DND-41 (cell line): ENCODE measurements at regions not wholly inside any gene's neighbourhood (a gene's known extent, or its start where the extent isn't known, plus 50 kb on each side); places are given as distances from the start of the nearest gene placed in this dataset.

Experiments
- ATAC-seq: fragments of 200-7000 bp; cut with Tn5 transposase; 3 replicates; pipeline ENCODE4 v1.9.1; 2021; ENCODE audit warnings: low read depth; ENCODE audit not compliant: insufficient read depth
- DNase-seq: peaks from one replicate; pipeline ENCODE4 v3.0.0-alpha.2; 2020
- H2AFZ ChIP-seq: 2 replicates; pipeline ENCODE4 v1.6.0; 2012; ENCODE audit warnings: low read depth, low read length
- H3K27ac ChIP-seq: 2 replicates; pipeline ENCODE4 v1.5.1; 2012; ENCODE audit warnings: low read length, inconsistent platforms
- H3K27me3 ChIP-seq: fragments of 200-600 bp; sonication (generic); 2 replicates; pipeline ENCODE4 v1.6.0; 2012; ENCODE audit warnings: low read length, mild to moderate bottlenecking, inconsistent platforms; ENCODE audit not compliant: insufficient read depth, poor library complexity
- H3K36me3 ChIP-seq: 2 replicates; pipeline ENCODE4 v1.5.1; 2012; ENCODE audit warnings: low read length, inconsistent platforms; ENCODE audit not compliant: insufficient read depth
- H3K4me1 ChIP-seq: 2 replicates; pipeline ENCODE4 v1.5.1; 2012; ENCODE audit warnings: mild to moderate bottlenecking, low read length; ENCODE audit not compliant: insufficient read depth
- H3K4me2 ChIP-seq: 2 replicates; pipeline ENCODE4 v1.6.0; 2012; ENCODE audit warnings: mild to moderate bottlenecking, moderate library complexity, low read length, inconsistent platforms; ENCODE audit not compliant: insufficient read depth
- H3K4me3 ChIP-seq, 2 experiments: fragments of 200-600 bp in 1 of 2; shearing (Covaris generic) in 1 of 2; 2 replicates each; pipeline ENCODE4 v1.5.1; 2012 to 2016; ENCODE audit warnings: inconsistent platforms in 2 of 2, low read length in 2 of 2, mild to moderate bottlenecking in 2 of 2, low read depth in 1 of 2, moderate library complexity in 1 of 2
- H3K79me2 ChIP-seq: 2 replicates; pipeline ENCODE4 v1.6.0; 2012; ENCODE audit warnings: low read length, inconsistent platforms; ENCODE audit not compliant: insufficient read depth
- H3K9ac ChIP-seq: 2 replicates; pipeline ENCODE4 v1.6.0; 2012; ENCODE audit warnings: low read depth, mild to moderate bottlenecking, inconsistent platforms, low read length, moderate library complexity
- H3K9me3 ChIP-seq: 2 replicates; pipeline ENCODE4 v1.5.1; 2012; ENCODE audit warnings: low read length, moderate library complexity, mild to moderate bottlenecking, inconsistent platforms; ENCODE audit not compliant: insufficient read depth, severe bottlenecking
- H4K20me1 ChIP-seq: 2 replicates; pipeline ENCODE4 v1.6.0; 2012; ENCODE audit warnings: low read length; ENCODE audit not compliant: insufficient read depth
- EZH2 ChIP-seq: IDR thresholded peaks from 3 replicates; pipeline ENCODE4 v1.6.1; 2012; ENCODE audit warnings: borderline replicate concordance, low read depth, mild to moderate bottlenecking, moderate library complexity, low read length, inconsistent platforms; ENCODE audit not compliant: severe bottlenecking
- TF ChIP-seq, protein P1 (sequence below): IDR thresholded peaks from 2 replicates; pipeline ENCODE4 v1.5.1; 2012; ENCODE audit warnings: borderline replicate concordance, low read length, moderate library complexity, mild to moderate bottlenecking; ENCODE audit not compliant: poor library complexity, severe bottlenecking; ENCODE audit errors: extremely low read depth

DNA sequence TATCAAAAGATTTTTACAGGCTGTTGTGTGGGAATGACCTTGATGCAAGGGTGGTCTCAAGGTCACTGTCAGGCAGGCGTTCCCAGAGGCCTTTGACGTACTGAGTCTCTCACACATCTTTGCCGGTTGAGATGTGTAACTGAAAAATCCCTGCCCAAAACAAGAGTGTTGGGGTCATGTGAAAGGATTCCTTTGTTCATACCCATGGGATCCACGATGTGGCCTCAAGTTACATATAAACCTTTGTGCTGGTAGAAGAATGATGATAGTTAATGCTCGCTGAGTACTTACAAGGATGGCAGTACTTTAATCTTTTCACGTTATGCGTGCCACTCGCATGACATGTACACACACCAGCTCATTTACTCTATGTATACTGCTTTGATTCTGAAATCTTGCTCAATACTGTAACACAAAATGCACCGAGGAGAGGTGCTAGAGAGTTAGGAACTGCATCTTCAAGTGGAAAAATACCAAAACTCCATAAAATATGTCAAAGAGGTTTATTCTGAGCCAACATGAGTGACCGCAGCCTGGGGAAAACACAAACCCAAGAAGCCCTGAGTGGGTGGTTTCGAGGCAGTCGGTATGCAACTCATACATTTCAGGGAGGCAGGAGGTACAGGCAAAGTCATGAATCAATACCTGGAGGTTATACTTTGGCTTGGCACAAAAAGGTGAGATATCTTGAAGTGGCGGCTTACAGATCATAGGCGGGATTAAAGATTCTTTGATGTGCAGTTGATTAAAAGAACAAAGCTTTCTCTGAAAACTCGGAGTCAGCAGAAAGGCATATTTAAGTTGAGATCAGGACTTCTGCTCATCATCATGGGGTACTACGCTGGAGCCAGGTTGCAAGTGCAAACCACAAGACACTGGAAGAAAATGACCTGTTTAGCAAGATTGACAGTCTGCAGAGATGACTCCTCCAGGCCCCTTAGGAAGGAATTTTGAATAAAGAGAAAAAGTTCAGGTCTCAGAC, 87.4 kb upstream of the ARHGEF7 start:
- ATAC-seq (no peak), DNase-seq (no peak)
- no peaks in the 10 kb centered on the region for H3K79me2 ChIP-seq
- no peaks in the 10 kb centered on the region for H3K9me3 ChIP-seq
- no peak for TF ChIP-seq EZH2
- TF ChIP-seq, protein P1, sequence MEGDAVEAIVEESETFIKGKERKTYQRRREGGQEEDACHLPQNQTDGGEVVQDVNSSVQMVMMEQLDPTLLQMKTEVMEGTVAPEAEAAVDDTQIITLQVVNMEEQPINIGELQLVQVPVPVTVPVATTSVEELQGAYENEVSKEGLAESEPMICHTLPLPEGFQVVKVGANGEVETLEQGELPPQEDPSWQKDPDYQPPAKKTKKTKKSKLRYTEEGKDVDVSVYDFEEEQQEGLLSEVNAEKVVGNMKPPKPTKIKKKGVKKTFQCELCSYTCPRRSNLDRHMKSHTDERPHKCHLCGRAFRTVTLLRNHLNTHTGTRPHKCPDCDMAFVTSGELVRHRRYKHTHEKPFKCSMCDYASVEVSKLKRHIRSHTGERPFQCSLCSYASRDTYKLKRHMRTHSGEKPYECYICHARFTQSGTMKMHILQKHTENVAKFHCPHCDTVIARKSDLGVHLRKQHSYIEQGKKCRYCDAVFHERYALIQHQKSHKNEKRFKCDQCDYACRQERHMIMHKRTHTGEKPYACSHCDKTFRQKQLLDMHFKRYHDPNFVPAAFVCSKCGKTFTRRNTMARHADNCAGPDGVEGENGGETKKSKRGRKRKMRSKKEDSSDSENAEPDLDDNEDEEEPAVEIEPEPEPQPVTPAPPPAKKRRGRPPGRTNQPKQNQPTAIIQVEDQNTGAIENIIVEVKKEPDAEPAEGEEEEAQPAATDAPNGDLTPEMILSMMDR, result no peak
- H3K27me3 ChIP-seq, result no peaks in the 10 kb centered on the region
- no peak overlapping the region for H3K4me2 ChIP-seq
- H4K20me1 ChIP-seq, result no peaks in the 10 kb centered on the region
- no peaks in the 10 kb centered on the region for H3K36me3 ChIP-seq
- H2AFZ ChIP-seq, result no peak overlapping the region
- peaks cover 32% of the 10 kb centered on the region for H3K4me1 ChIP-seq
- no peak overlapping the region for H3K27ac ChIP-seq
- no peak overlapping the region for H3K9ac ChIP-seq
- H3K4me3 ChIP-seq, result no peak overlapping the region

DNA sequence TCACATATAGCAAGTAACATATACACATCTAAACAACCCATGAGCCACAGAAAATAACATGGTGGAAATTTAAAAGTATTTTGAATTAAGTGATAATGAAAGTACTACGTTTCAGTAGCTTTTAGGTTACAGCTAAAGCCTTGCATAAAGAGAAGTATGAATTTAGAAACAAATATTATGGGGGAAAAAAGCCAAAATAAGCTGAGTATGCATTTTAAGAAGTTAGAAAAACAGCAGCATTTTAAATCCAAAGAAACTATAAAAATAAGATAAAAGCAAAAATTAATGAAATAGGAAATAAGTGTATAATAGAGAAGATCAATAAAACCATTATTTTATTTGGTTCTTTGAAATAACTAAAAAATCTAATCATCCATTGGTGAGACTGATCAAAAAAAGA, 89.8 kb upstream of the ARHGEF7 start:
- H3K27me3 ChIP-seq, result no peaks in the 10 kb centered on the region
- TF ChIP-seq EZH2, result no peak
- TF ChIP-seq, protein P1, result no peak
- DNase-seq, result no peak

DNA sequence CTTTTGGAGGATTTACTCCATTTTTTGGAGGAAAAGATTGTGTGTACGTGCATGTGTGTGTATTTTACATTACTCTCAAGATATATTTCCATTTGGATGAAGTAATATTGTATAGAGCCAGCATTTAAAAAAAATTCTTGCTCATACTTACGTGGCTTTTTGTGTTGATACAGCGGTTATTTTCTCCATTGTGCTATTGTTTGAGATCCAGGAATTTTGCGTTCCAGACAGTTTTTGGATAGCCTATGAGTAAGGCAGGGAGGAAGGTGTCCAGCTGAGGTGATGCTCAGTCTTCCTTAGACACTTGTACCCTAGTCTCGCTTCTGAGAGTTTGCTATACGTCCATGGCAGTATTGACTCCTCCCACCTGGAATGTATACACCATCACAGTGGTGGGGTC, 92.2 kb upstream of the ARHGEF7 start:
- Histone ChIP-seq H4K20me1 (no peaks in the 10 kb centered on the region), H3K27ac (no peak overlapping the region), H2AFZ (no peak overlapping the region), H3K4me2 (no peak overlapping the region), H3K27me3 (no peaks in the 10 kb centered on the region), H3K4me3 (no peak overlapping the region), H3K36me3 (no peaks in the 10 kb centered on the region), H3K9me3 (peaks cover 20% of the 10 kb centered on the region), H3K9ac (no peak overlapping the region), H3K79me2 (no peaks in the 10 kb centered on the region), H3K4me1 (no peaks in the 10 kb centered on the region)
- DNase-seq (no peak), ATAC-seq (no peak)
- TF ChIP-seq, protein P1, result no peak
- no peak for TF ChIP-seq EZH2

More for the DNA sequence above, 89.8 kb upstream of the ARHGEF7 start:
- Histone ChIP-seq H4K20me1 (no peaks in the 10 kb centered on the region), H3K79me2 (no peaks in the 10 kb centered on the region), H3K27ac (no peak overlapping the region), H3K9ac (no peak overlapping the region), H3K4me2 (no peak overlapping the region), H3K36me3 (no peaks in the 10 kb centered on the region), H2AFZ (no peak overlapping the region), H3K9me3 (peaks cover 16% of the 10 kb centered on the region), H3K4me1 (peaks cover 8% of the 10 kb centered on the region), H3K4me3 (no peak overlapping the region)
- no peak for ATAC-seq
